ENCODE measurements at regions not wholly inside any gene's neighbourhood (a gene's known extent, or its start where the extent isn't known, plus 50 kb on each side); places are given as distances from the start of the nearest gene placed in this dataset.

- H3K4me3 ChIP-seq, result no peak overlapping the region
- H3K27me3 ChIP-seq, result no peaks in the 10 kb centered on the region
- no peak overlapping the region for H3K27ac ChIP-seq
- intact Hi-C loops (cut with DNase I; ENCODE audit: low total_unique reads), result no loop called here
- no peaks in the 10 kb centered on the region for H3K4me1 ChIP-seq
- no peak for DNase-seq
- WGBS, 5 donors, result 73 to 90% (median 86%) methylated on average over 3 of the region's 3 CpGs
- TF ChIP-seq POLR2A (IDR thresholded peaks at IDR 0.05) (no peak), CTCF (IDR thresholded peaks at IDR 0.05) (no peak), EP300 (IDR thresholded peaks at IDR 0.05) (no peak)
- no peaks in the 10 kb centered on the region for H3K36me3 ChIP-seq
- H3K9me3 ChIP-seq, result no peaks in the 10 kb centered on the region
Observed at GRCh38 chr18:43714343-43715010, 437.2 kb upstream of the SYT4 start.

GRCh38 chr18:43719267-43719795 is 442.0 kb upstream of the SYT4 start:
- DNase-seq, result no peak
- 13 to 40% (median 32%) methylated on average over 1 of the region's 1 CpG for WGBS, 5 donors
- Histone ChIP-seq H3K27ac (no peak overlapping the region), H3K9me3 (peaks cover 0 to 14% (median 10%) of the 10 kb centered on the region in 4 donors), H3K27me3 (no peaks in the 10 kb centered on the region), H3K4me1 (no peaks in the 10 kb centered on the region), H3K36me3 (no peaks in the 10 kb centered on the region), H3K4me3 (no peak overlapping the region)
- intact Hi-C loops (cut with DNase I; ENCODE audit: low total_unique reads), result no loop called here
- TF ChIP-seq EP300 (IDR thresholded peaks at IDR 0.05), result no peak
- no peak for TF ChIP-seq POLR2A (IDR thresholded peaks at IDR 0.05)
- no peak for TF ChIP-seq POLR2AphosphoS5 (IDR thresholded peaks at IDR 0.05)
- TF ChIP-seq CTCF (IDR thresholded peaks at IDR 0.05), result no peak

GRCh38 chr18:43720041-43720440 is 442.8 kb upstream of the SYT4 start:
- no peaks in the 10 kb centered on the region for H3K4me1 ChIP-seq
- no peak overlapping the region for H3K27ac ChIP-seq
- DNase-seq, result no peak
- H3K4me3 ChIP-seq, result no peak overlapping the region
- H3K36me3 ChIP-seq, result no peaks in the 10 kb centered on the region
- TF ChIP-seq EP300 (IDR thresholded peaks at IDR 0.05) (no peak), CTCF (IDR thresholded peaks at IDR 0.05) (no peak)
- H3K27me3 ChIP-seq, result no peaks in the 10 kb centered on the region
- peaks cover 0 to 14% (median 12%) of the 10 kb centered on the region in 4 donors for H3K9me3 ChIP-seq
- intact Hi-C loops (cut with DNase I; ENCODE audit: low total_unique reads), result no loop called here
- WGBS, 5 donors, result 79 to 84% (median 83%) methylated on average over 2 of the region's 2 CpGs

- no peak for DNase-seq
Observed at GRCh38 chr18:43735570-43735969, 458.3 kb upstream of the SYT4 start.

More at GRCh38 chr18:43735570-43735969, 458.3 kb upstream of the SYT4 start:
- Histone ChIP-seq H3K36me3 (no peaks in the 10 kb centered on the region), H3K27me3 (no peaks in the 10 kb centered on the region), H3K4me3 (no peak overlapping the region), H3K27ac (no peak overlapping the region), H3K9me3 (peaks cover 0 to 7% (median 3%) of the 10 kb centered on the region in 4 donors), H3K4me1 (no peaks in the 10 kb centered on the region)
- intact Hi-C loops (cut with DNase I; ENCODE audit: low total_unique reads), result no loop called here
- no peak for TF ChIP-seq EP300 (IDR thresholded peaks at IDR 0.05)
- TF ChIP-seq CTCF (IDR thresholded peaks at IDR 0.05), result no peak
- no peak for TF ChIP-seq POLR2A (IDR thresholded peaks at IDR 0.05)
- TF ChIP-seq POLR2AphosphoS5 (IDR thresholded peaks at IDR 0.05), result no peak
- WGBS, 5 donors, result 64 to 73% (median 71%) methylated on average over 2 of the region's 2 CpGs
